ENCODE measurements at regions not wholly inside any gene's neighbourhood (a gene's known extent, or its start where the extent isn't known, plus 50 kb on each side); places are given as distances from the start of the nearest gene placed in this dataset.

- H2AFZ ChIP-seq (ENCODE audit: control insufficient read depth, low read length), result no peak overlapping the region
- H3K36me3 ChIP-seq (ENCODE audit: control insufficient read depth in 2 of 2, extremely low read depth in 1 of 2, insufficient read depth in 2 of 2, low read length in 2 of 2), result no peaks in the 10 kb centered on the region
- TF ChIP-seq CTCF (optimal IDR thresholded peaks at IDR 0.05 in 1 of 3, IDR thresholded peaks at IDR 0.05 in 1 of 3, conservative IDR thresholded peaks at IDR 0.05 in 1 of 3; ENCODE audit: extremely low read depth in 1 of 3, insufficient read depth in 2 of 3, low read length in 3 of 3) (no peak), EZH2 (IDR thresholded peaks at IDR 0.05; ENCODE audit: low read length) (no peak)
- FAIRE-seq, result no peak
- H3K27ac ChIP-seq (ENCODE audit: control insufficient read depth, insufficient read depth, low read length), result no peak overlapping the region
- H3K9me1 ChIP-seq (ENCODE audit: control insufficient read depth, extremely low read depth, insufficient read depth, low read length), result no peaks in the 10 kb centered on the region
- H3K4me2 ChIP-seq (ENCODE audit: control insufficient read depth, extremely low read depth, insufficient read depth, low read depth, low read length), result no peak overlapping the region
- H3K4me1 ChIP-seq (ENCODE audit: control insufficient read depth, extremely low read depth, insufficient read depth, low read length), result no peaks in the 10 kb centered on the region
- dilution Hi-C loops (cut with MboI; ENCODE audit: extremely low pct_ligation_motif_present, low sequenced_read_pairs), result no loop called here
- DNase-seq (ENCODE audit: low read depth, low spot score), result no peak
- H3K79me2 ChIP-seq (ENCODE audit: control insufficient read depth, insufficient read depth, low read length), result no peaks in the 10 kb centered on the region
- no peak overlapping the region for H3K4me3 ChIP-seq (ENCODE audit: control insufficient read depth in 2 of 3, extremely low read depth in 1 of 3, insufficient read depth in 2 of 3, low read depth in 1 of 3, low read length in 3 of 3)
- no peaks in the 10 kb centered on the region for H3K9me3 ChIP-seq (ENCODE audit: control insufficient read depth, low read depth, low read length)
- H3K27me3 ChIP-seq (ENCODE audit: control insufficient read depth, extremely low read depth, insufficient read depth, low read length), result peaks cover 3% of the 10 kb centered on the region
- no peaks in the 10 kb centered on the region for H4K20me1 ChIP-seq (ENCODE audit: control insufficient read depth, extremely low read depth, insufficient read depth, low read length)
- no peak overlapping the region for H3K9ac ChIP-seq (ENCODE audit: control insufficient read depth, extremely low read depth, insufficient read depth, low read length)
Observed at GRCh38 chr3:128546646-128547045, 53.6 kb upstream of the GATA2 start.

- TF ChIP-seq CTCF (optimal IDR thresholded peaks at IDR 0.05 in 1 of 3, IDR thresholded peaks at IDR 0.05 in 1 of 3, conservative IDR thresholded peaks at IDR 0.05 in 1 of 3; ENCODE audit: extremely low read depth in 1 of 3, insufficient read depth in 2 of 3, low read length in 3 of 3), result no peak
- no peak for TF ChIP-seq EZH2 (IDR thresholded peaks at IDR 0.05; ENCODE audit: low read length)
- Histone ChIP-seq H3K9me3 (ENCODE audit: control insufficient read depth, low read depth, low read length) (no peaks in the 10 kb centered on the region), H3K4me1 (ENCODE audit: control insufficient read depth, extremely low read depth, insufficient read depth, low read length) (no peaks in the 10 kb centered on the region), H3K36me3 (ENCODE audit: control insufficient read depth in 2 of 2, extremely low read depth in 1 of 2, insufficient read depth in 2 of 2, low read length in 2 of 2) (no peaks in the 10 kb centered on the region), H3K9me1 (ENCODE audit: control insufficient read depth, extremely low read depth, insufficient read depth, low read length) (no peaks in the 10 kb centered on the region), H3K79me2 (ENCODE audit: control insufficient read depth, insufficient read depth, low read length) (no peaks in the 10 kb centered on the region), H3K4me2 (ENCODE audit: control insufficient read depth, extremely low read depth, insufficient read depth, low read depth, low read length) (no peak overlapping the region), H3K27me3 (ENCODE audit: control insufficient read depth, extremely low read depth, insufficient read depth, low read length) (no peaks in the 10 kb centered on the region), H2AFZ (ENCODE audit: control insufficient read depth, low read length) (no peak overlapping the region), H4K20me1 (ENCODE audit: control insufficient read depth, extremely low read depth, insufficient read depth, low read length) (no peaks in the 10 kb centered on the region), H3K27ac (ENCODE audit: control insufficient read depth, insufficient read depth, low read length) (no peak overlapping the region), H3K4me3 (ENCODE audit: control insufficient read depth in 2 of 3, extremely low read depth in 1 of 3, insufficient read depth in 2 of 3, low read depth in 1 of 3, low read length in 3 of 3) (no peak overlapping the region), H3K9ac (ENCODE audit: control insufficient read depth, extremely low read depth, insufficient read depth, low read length) (no peak overlapping the region)
- DNase-seq (ENCODE audit: low read depth, low spot score), result no peak
- dilution Hi-C loops (cut with MboI; ENCODE audit: extremely low pct_ligation_motif_present, low sequenced_read_pairs), result no loop called here
- FAIRE-seq, result no peak
Observed at GRCh38 chr3:128545120-128545752, 52.2 kb upstream of the GATA2 start.

All from keratinocyte (primary cell).